ENCODE measurements at regions not wholly inside any gene's neighbourhood (a gene's known extent, or its start where the extent isn't known, plus 50 kb on each side); places are given as distances from the start of the nearest gene placed in this dataset.

DNA sequence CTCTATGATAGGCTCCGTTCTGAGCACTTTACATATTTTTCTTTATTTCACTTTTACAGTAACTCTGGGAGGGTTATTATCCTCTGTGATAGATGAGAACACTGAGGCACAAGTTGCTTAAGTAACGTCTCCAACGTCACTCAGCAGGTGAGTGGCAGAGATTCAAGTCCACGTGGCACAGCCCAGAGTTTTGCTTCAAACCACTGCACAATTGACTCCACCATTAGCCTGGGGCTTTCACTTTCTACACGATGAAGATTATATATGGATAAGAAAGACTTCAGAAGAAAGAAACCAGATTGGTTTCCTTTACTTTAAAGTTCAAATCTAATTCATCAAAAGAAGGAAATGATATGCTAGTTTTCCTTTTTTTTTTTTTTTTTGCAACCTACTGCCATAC, 245.9 kb downstream of the SYK start:
- DNase-seq (ENCODE audit: insufficient read length, low spot score) (no peak), FAIRE-seq (no peak)
- no peak for TF ChIP-seq POLR2A (IDR thresholded peaks at IDR 0.05; ENCODE audit: low read depth, low read length)

GRCh38 chr9:91047993-91048607, 246.5 kb downstream of the SYK start:
- DNase-seq (ENCODE audit: insufficient read length, low spot score), result peak; percentile 62
- TF ChIP-seq POLR2A (IDR thresholded peaks at IDR 0.05; ENCODE audit: low read depth, low read length), result no peak
- peak; percentile 98 for FAIRE-seq

- FAIRE-seq, result no peak
- no peak for TF ChIP-seq POLR2A (IDR thresholded peaks at IDR 0.05; ENCODE audit: low read depth, low read length)
- DNase-seq (ENCODE audit: insufficient read length, low spot score), result no peak
These were observed 247.1 kb downstream of the SYK start for GRCh38 chr9:91048749-91049148.

GRCh38 chr9:91053824-91054223, 252.2 kb downstream of the SYK start:
- FAIRE-seq (no peak), DNase-seq (ENCODE audit: insufficient read length, low spot score) (no peak)
- TF ChIP-seq POLR2A (IDR thresholded peaks at IDR 0.05; ENCODE audit: low read depth, low read length), result no peak

DNA sequence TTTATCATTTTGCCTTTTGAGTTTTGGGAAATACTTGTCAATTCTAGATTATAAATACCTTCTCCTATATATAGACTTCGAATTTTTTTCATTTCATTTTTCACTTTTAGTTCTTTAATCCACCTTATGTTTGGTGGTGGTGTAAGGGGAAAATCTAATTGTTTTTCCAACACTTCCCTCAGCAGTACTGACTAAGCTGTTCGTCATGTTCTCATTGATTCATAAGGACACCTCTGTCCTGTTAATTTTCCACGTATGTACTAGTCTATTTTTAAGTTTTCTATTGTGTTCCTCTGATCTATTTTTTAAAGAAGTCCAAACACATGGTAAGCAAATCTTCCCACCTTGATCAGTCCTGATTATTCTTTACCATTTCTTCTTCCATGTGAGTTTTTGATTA, 254.2 kb downstream of the SYK start:
- peak; percentile 82 for FAIRE-seq
- DNase-seq (ENCODE audit: insufficient read length, low spot score), result no peak
- no peak for TF ChIP-seq POLR2A (IDR thresholded peaks at IDR 0.05; ENCODE audit: low read depth, low read length)

DNA sequence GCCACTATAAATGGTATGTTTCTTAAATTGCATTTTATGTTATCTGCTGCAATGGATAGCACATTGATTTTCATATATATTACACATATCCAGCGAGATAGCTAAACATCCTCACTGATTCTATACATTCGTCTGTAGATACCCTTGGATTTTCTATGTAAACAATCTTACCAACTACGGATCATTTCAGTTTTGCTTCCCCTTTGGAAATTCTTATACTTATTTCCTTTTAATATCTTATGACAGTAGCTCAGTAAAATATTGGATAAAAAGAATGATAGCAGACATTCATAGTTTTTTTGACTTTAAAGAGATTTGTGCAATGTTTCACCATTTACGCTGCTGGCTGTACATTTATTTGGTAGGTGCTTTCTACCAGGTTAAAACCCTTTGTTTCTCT, 254.9 kb downstream of the SYK start:
- DNase-seq (ENCODE audit: insufficient read length, low spot score), result no peak
- no peak for TF ChIP-seq POLR2A (IDR thresholded peaks at IDR 0.05; ENCODE audit: low read depth, low read length)
- peak; percentile 15 for FAIRE-seq

- FAIRE-seq (peak; percentile 61), DNase-seq (ENCODE audit: insufficient read length, low spot score) (no peak)
- TF ChIP-seq POLR2A (IDR thresholded peaks at IDR 0.05; ENCODE audit: low read depth, low read length), result no peak
These were observed 255.3 kb downstream of the SYK start for GRCh38 chr9:91056917-91057316.

DNA sequence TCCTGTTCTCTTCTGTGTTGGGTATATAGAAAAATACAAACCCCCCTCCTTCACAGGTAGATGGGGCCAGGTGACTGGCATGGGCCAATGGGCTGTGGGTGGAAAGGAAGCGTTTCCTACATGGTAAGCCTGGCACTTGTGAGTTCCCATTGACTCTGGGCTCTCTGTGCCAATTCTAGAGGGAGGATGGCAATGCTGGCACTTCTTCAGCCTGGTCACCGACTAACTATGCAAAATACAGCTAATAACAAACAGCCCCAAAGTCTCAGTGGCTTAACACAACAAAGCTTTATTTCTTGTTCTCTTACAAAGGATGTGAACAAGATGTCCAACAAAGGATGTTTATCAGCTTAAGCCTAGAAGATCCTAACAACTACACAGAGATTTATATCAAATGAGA, 258.1 kb downstream of the SYK start:
- TF ChIP-seq POLR2A (IDR thresholded peaks at IDR 0.05; ENCODE audit: low read depth, low read length), result no peak
- FAIRE-seq (no peak), DNase-seq (ENCODE audit: insufficient read length, low spot score) (no peak)

DNA sequence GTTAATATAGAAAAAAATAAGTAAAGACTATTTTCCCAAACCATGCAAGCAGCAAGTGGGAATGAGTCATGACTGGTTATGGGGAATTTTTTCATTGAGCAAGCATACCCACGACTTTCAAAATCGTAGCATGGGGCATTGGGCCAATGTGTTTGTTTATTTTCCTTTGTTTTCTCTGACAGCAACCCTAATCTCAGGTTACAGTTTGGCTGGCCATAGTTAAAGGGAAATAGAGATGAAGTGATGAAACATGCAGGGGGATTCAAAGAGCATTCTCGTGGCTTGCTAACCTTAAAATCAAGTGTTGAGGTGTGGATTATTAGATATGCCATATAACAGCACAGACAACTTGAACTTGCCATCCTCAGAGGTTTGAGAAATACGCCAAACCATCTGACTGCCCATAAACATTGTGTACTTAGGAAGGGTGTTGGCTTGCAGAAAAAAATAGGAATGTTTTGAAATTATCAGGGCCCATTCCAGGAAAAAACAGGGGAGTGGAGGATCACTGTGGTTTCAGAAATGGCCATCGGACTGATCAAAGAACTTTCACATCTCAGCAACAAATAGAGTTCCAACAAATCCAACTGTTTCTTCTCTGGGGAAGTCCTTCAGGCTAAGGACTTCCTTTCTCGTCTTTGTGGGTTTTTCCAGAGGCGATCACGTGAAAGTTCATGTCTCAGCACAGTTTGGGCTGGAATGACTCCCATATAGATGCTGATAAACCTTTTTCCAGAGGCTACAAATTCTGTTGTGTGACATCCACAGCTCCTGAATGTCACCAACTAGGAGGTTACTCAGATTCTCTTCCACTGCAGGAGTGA, 259.1 kb downstream of the SYK start:
- no peak for TF ChIP-seq POLR2A (IDR thresholded peaks at IDR 0.05; ENCODE audit: low read depth, low read length)
- peak; percentile 50 for DNase-seq (ENCODE audit: insufficient read length, low spot score)
- FAIRE-seq, result peak; percentile 86

GRCh38 chr9:91061506-91061905, 259.9 kb downstream of the SYK start:
- DNase-seq (ENCODE audit: insufficient read length, low spot score) (no peak), FAIRE-seq (no peak)
- no peak for TF ChIP-seq POLR2A (IDR thresholded peaks at IDR 0.05; ENCODE audit: low read depth, low read length)

DNA sequence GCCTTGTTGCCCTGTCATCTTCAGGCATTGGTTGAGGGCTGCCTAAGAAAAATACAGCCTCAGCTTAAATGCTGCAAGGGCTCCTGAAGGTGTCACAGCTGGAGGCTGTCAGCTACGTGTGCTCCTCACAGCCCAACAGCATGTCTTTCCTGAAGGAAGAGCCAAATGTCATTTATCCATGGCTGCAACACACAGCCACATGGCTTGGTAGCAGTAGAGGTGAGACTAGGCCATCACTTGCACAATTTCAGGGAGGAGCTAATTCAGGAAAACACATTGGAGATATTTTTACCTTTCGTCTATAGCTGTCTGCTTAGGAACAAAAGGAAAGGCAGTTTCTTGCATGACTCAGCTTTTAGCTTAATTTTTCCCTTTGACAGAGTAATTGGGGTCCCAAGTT, 260.7 kb downstream of the SYK start:
- DNase-seq (ENCODE audit: insufficient read length, low spot score), result no peak
- no peak for TF ChIP-seq POLR2A (IDR thresholded peaks at IDR 0.05; ENCODE audit: low read depth, low read length)
- no peak for FAIRE-seq

GRCh38 chr9:91063471-91063870, 261.9 kb downstream of the SYK start:
- DNase-seq (ENCODE audit: insufficient read length, low spot score), result no peak
- TF ChIP-seq POLR2A (IDR thresholded peaks at IDR 0.05; ENCODE audit: low read depth, low read length), result no peak
- FAIRE-seq, result no peak

DNA sequence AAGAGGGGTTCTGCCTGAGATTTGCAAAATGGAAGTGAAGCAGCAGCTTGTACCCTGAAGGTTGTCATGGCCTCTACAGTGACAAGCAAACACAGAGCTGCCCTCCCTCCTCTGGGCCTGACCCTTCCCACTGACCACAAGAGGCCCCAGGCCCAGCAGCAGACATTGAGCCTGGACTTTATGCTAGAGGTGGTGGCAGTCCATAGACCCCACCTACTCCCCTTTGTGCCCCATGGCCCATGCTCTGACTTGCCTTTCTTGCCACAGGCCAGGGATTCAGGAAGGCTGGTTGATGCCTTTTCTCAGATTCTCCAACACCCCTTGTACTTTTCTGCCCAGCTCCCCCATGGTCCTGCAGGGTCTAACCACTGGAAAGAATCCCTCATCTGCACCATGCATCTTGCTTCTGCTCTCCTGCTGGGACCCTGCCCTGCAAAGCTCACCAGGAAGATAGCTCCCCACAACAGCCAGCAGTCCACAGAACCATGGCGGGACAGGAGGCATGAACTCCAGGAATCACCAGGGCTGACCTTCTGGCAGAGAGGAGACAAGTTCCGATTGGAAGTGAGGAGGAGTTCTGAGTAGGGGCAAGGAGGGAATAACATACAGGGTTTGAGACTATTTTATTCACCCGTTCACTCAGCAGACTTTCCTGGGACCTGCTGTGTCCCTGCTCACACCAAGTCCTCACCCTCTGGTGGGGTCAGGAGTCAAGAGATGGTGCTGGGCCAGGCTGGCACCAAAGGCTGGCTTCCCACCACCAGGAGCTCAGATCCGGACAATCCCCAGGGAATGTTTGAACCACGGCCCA, 263.8 kb downstream of the SYK start:
- TF ChIP-seq POLR2A (IDR thresholded peaks at IDR 0.05; ENCODE audit: low read depth, low read length), result no peak
- DNase-seq (ENCODE audit: insufficient read length, low spot score) (no peak), FAIRE-seq (no peak)

GRCh38 chr9:91066042-91066415, 264.4 kb downstream of the SYK start:
- FAIRE-seq (no peak), DNase-seq (ENCODE audit: insufficient read length, low spot score) (no peak)
- no peak for TF ChIP-seq POLR2A (IDR thresholded peaks at IDR 0.05; ENCODE audit: low read depth, low read length)

Data from H54 (cell line).